ENCODE measurements at regions not wholly inside any gene's neighbourhood (a gene's known extent, or its start where the extent isn't known, plus 50 kb on each side); places are given as distances from the start of the nearest gene placed in this dataset.

- Histone ChIP-seq H3K79me2 (replicated peaks; ENCODE audit: insufficient read depth) (no peaks in the 10 kb centered on the region), H3F3A (replicated peaks; ENCODE audit: low read depth) (no peaks in the 10 kb centered on the region), H3K4me1 (ENCODE audit: insufficient read depth) (no peaks in the 10 kb centered on the region), H3K27ac (ENCODE audit: low read depth) (no peak overlapping the region), H4K20me1 (replicated peaks; ENCODE audit: insufficient read depth) (no peaks in the 10 kb centered on the region), H3K36me3 (ENCODE audit: insufficient read depth) (no peaks in the 10 kb centered on the region), H3K4me3 (no peak overlapping the region), H3K27me3 (ENCODE audit: insufficient read depth) (no peaks in the 10 kb centered on the region), H3K4me2 (no peak overlapping the region), H3K9me2 (ENCODE audit: insufficient read depth) (no peaks in the 10 kb centered on the region), H2AFZ (no peak overlapping the region)
- Mint-ChIP-seq H3K4me3 (no peak overlapping the region), H3K36me3 (ENCODE audit: low read depth) (no peaks in the 10 kb centered on the region; the same call in 2 of the 3 replicates), H3K9me3 (no peaks in the 10 kb centered on the region; the same call in 2 of the 3 replicates), H3K27ac (no peak overlapping the region), H3K27me3 (ENCODE audit: insufficient read depth, low read depth, poor library complexity) (no peaks in the 10 kb centered on the region), H3K4me1 (peaks cover 12% of the 10 kb centered on the region)
- no peak for TF ChIP-seq REST (IDR thresholded peaks at IDR 0.05; ENCODE audit: unreplicated experiment)
- no peak for TF ChIP-seq NANOG (IDR thresholded peaks at IDR 0.05; ENCODE audit: borderline replicate concordance)
- TF ChIP-seq ZNF331 (CRISPR knock-in tag; IDR thresholded peaks at IDR 0.05; ENCODE audit: low read depth), result no peak
- no peak for TF ChIP-seq EZH2phosphoT487 (IDR thresholded peaks at IDR 0.05; ENCODE audit: unreplicated experiment)
- TF ChIP-seq STAT1 (IDR thresholded peaks at IDR 0.05; ENCODE audit: unreplicated experiment), result no peak
- no peak for TF ChIP-seq CREB1 (CRISPR knock-in tag; IDR thresholded peaks at IDR 0.05; ENCODE audit: low read depth)
- DNase-seq (ENCODE audit: low spot score), result no peak
- ATAC-seq, result peak; percentile 62
Measured at GRCh38 chr11:119991022-119991404, 146.9 kb downstream of the TRIM29 start.

GRCh38 chr11:119990309-119991021 is 147.4 kb downstream of the TRIM29 start:
- Histone ChIP-seq H3K4me1 (ENCODE audit: insufficient read depth) (no peaks in the 10 kb centered on the region), H3K4me2 (no peak overlapping the region), H3F3A (replicated peaks; ENCODE audit: low read depth) (no peaks in the 10 kb centered on the region), H3K27ac (ENCODE audit: low read depth) (no peak overlapping the region), H3K79me2 (replicated peaks; ENCODE audit: insufficient read depth) (no peaks in the 10 kb centered on the region), H3K36me3 (ENCODE audit: insufficient read depth) (no peaks in the 10 kb centered on the region), H3K9me2 (ENCODE audit: insufficient read depth) (no peaks in the 10 kb centered on the region), H4K20me1 (replicated peaks; ENCODE audit: insufficient read depth) (no peaks in the 10 kb centered on the region), H3K4me3 (no peak overlapping the region), H2AFZ (no peak overlapping the region), H3K27me3 (ENCODE audit: insufficient read depth) (no peaks in the 10 kb centered on the region)
- no peaks in the 10 kb centered on the region; the same call in 2 of the 3 replicates for H3K9me3 Mint-ChIP-seq
- H3K4me1 Mint-ChIP-seq, result peaks cover 12% of the 10 kb centered on the region
- no peak overlapping the region for H3K4me3 Mint-ChIP-seq
- H3K27me3 Mint-ChIP-seq (ENCODE audit: insufficient read depth, low read depth, poor library complexity), result no peaks in the 10 kb centered on the region
- no peaks in the 10 kb centered on the region; the same call in 2 of the 3 replicates for H3K36me3 Mint-ChIP-seq (ENCODE audit: low read depth)
- DNase-seq (ENCODE audit: low spot score) (no peak), ATAC-seq (no peak)
- H3K27ac Mint-ChIP-seq, result no peak overlapping the region
- no peak for TF ChIP-seq ZNF114 (CRISPR knock-in tag; IDR thresholded peaks at IDR 0.05)
- TF ChIP-seq CREB1 (CRISPR knock-in tag; IDR thresholded peaks at IDR 0.05; ENCODE audit: low read depth), result no peak
- TF ChIP-seq ZNF331 (CRISPR knock-in tag; IDR thresholded peaks at IDR 0.05; ENCODE audit: low read depth), result no peak
- no peak for TF ChIP-seq STAT1 (IDR thresholded peaks at IDR 0.05; ENCODE audit: unreplicated experiment)
- TF ChIP-seq REST (IDR thresholded peaks at IDR 0.05; ENCODE audit: unreplicated experiment), result no peak
